Common myeloid progenitor, CD34-positive (primary cell): ENCODE measurements at regions not wholly inside any gene's neighbourhood (a gene's known extent, or its start where the extent isn't known, plus 50 kb on each side); places are given as distances from the start of the nearest gene placed in this dataset.

Source experiments
- CTCF ChIA-PET: fragments of 350-600 bp; sonication (Branson Sonifier 250); formaldehyde crosslinking; loops from one replicate; lab custom pipeline; 2021; ENCODE audit warnings: antibody characterized with exemption; lab: Charles Lee
- POLR2A ChIA-PET: fragments of 350-600 bp; sonication (Branson Sonifier 250); formaldehyde crosslinking; loops from one replicate; lab custom pipeline; 2021; ENCODE audit warnings: antibody characterized with exemption; lab: Charles Lee
- DNase-seq, 3 donors: peaks; one replicate each; pipeline versions ENCODE4 v3.0.0 to v3.0.0-alpha.2; 2013
- H3K27ac ChIP-seq, 2 experiments: 1 replicate in 1 of 2; 2 replicates in 1 of 2; pipeline ENCODE4 v1.7.0; 2013; ENCODE audit warnings: inconsistent platforms in 2 of 2, low read length in 2 of 2, mild to moderate bottlenecking in 2 of 2, low read depth in 1 of 2, moderate library complexity in 1 of 2; ENCODE audit not compliant: severe bottlenecking in 2 of 2, insufficient read depth in 1 of 2, poor library complexity in 1 of 2
- H3K27me3 ChIP-seq, 5 experiments: replicated peaks in 2 of 5; 1 replicate in 3 of 5; 2 replicates in 2 of 5; pipeline versions ENCODE4 v1.6.1 to v1.7.0; 2013; ENCODE audit warnings: low read length in 4 of 5, mild to moderate bottlenecking in 2 of 5, moderate library complexity in 2 of 5, inconsistent platforms in 1 of 5; ENCODE audit not compliant: insufficient read depth in 5 of 5, control insufficient read depth in 4 of 5
- H3K36me3 ChIP-seq, 4 experiments: 1 replicate in 2 of 4; 2 replicates in 2 of 4; pipeline versions ENCODE4 v1.6.1 to v1.7.0; 2013; ENCODE audit warnings: low read length in 3 of 4, control low read depth in 1 of 4, mild to moderate bottlenecking in 1 of 4; ENCODE audit not compliant: control insufficient read depth in 4 of 4, insufficient read depth in 4 of 4
- H3K4me1 ChIP-seq, 4 experiments: 1 replicate in 3 of 4; 2 replicates in 1 of 4; pipeline versions ENCODE4 v1.6.1 to v1.7.1; 2013; ENCODE audit warnings: low read length in 3 of 4, mild to moderate bottlenecking in 3 of 4, control low read depth in 1 of 4, inconsistent platforms in 1 of 4, moderate library complexity in 1 of 4; ENCODE audit not compliant: control insufficient read depth in 4 of 4, insufficient read depth in 4 of 4; ENCODE audit errors: control extremely low read depth in 1 of 4
- H3K4me3 ChIP-seq, 7 experiments: 1 replicate in 4 of 7; 2 replicates in 3 of 7; pipeline versions ENCODE4 v1.5.1 to v1.7.0; 2013; ENCODE audit warnings: mild to moderate bottlenecking in 7 of 7, low read length in 6 of 7, moderate library complexity in 6 of 7, inconsistent platforms in 2 of 7, low read depth in 2 of 7, control low read depth in 1 of 7; ENCODE audit not compliant: insufficient read depth in 4 of 7, control insufficient read depth in 1 of 7; ENCODE audit errors: extremely low read depth in 1 of 7
- H3K9me3 ChIP-seq, 5 experiments: 1 replicate in 4 of 5; 2 replicates in 1 of 5; pipeline versions ENCODE4 v1.6.1 to v1.7.1; 2013; ENCODE audit warnings: low read length in 4 of 5, mild to moderate bottlenecking in 2 of 5, inconsistent platforms in 1 of 5, low read depth in 1 of 5, moderate library complexity in 1 of 5; ENCODE audit not compliant: control insufficient read depth in 4 of 5, insufficient read depth in 2 of 5; ENCODE audit errors: control extremely low read depth in 1 of 5
- WGBS: methylation state at CpG from one replicate; pipeline ENCODE4 v1.1.5; 2013; ENCODE audit not compliant: insufficient coverage; 5-methylcytosine and 5-hydroxymethylcytosine counted together

- POLR2A ChIA-PET: no interaction called here
- 51% methylated on average over 3 of the region's 4 CpGs for WGBS
These were observed 78.3 kb upstream of the RGMA start for GRCh38 chr15:93167291-93167690.

GRCh38 chr15:93166675-93167074 is 77.7 kb upstream of the RGMA start:
- no peaks in the 10 kb centered on the region for H3K36me3 ChIP-seq
- no peak overlapping the region for H3K4me3 ChIP-seq
- peaks cover 0 to 2% (median 0%) of the 10 kb centered on the region in 5 experiments for H3K9me3 ChIP-seq
- 70% methylated on average over 2 of the region's 8 CpGs for WGBS
- ChIA-PET POLR2A (interaction anchor here (0.6 kb wide), 1 partner anchor 230 kb away, joined by 3 read pairs; no protein-coding TSS in a partner anchor), CTCF (no interaction called here)
- H3K27me3 ChIP-seq: peaks cover 0 to 7% (median 0%) of the 10 kb centered on the region in 5 experiments
- no peaks in the 10 kb centered on the region for H3K4me1 ChIP-seq
- no peak overlapping the region for H3K27ac ChIP-seq
- no peak for DNase-seq

More at GRCh38 chr15:93167291-93167690, 78.3 kb upstream of the RGMA start:
- H3K27ac ChIP-seq: no peak overlapping the region
- H3K9me3 ChIP-seq: peaks cover 0 to 2% (median 0%) of the 10 kb centered on the region in 5 experiments
- no peaks in the 10 kb centered on the region for H3K4me1 ChIP-seq
- H3K36me3 ChIP-seq: no peaks in the 10 kb centered on the region
- no peak for DNase-seq
- CTCF ChIA-PET: no interaction called here
- H3K27me3 ChIP-seq: peaks cover 0 to 7% (median 0%) of the 10 kb centered on the region in 5 experiments
- H3K4me3 ChIP-seq: no peak overlapping the region

GRCh38 chr15:93165734-93166470 is 76.9 kb upstream of the RGMA start:
- peaks cover 0 to 7% (median 0%) of the 10 kb centered on the region in 5 experiments for H3K27me3 ChIP-seq
- 86% methylated on average over 5 of the region's 10 CpGs for WGBS
- no peak for DNase-seq
- peaks cover 0 to 2% (median 0%) of the 10 kb centered on the region in 5 experiments for H3K9me3 ChIP-seq
- CTCF ChIA-PET: no interaction called here
- H3K36me3 ChIP-seq: no peaks in the 10 kb centered on the region
- no peaks in the 10 kb centered on the region for H3K4me1 ChIP-seq
- H3K27ac ChIP-seq: no peak overlapping the region
- no peak overlapping the region for H3K4me3 ChIP-seq
- POLR2A ChIA-PET: interaction anchor here (0.6 kb wide), 2 partner anchors 142 to 230 kb away, joined by 3 read pairs; no protein-coding TSS in a partner anchor

- POLR2A ChIA-PET: no interaction called here
- DNase-seq: no peak
- Histone ChIP-seq H3K4me3 (no peak overlapping the region), H3K4me1 (no peaks in the 10 kb centered on the region), H3K27me3 (peaks cover 0 to 7% (median 0%) of the 10 kb centered on the region in 5 experiments), H3K27ac (no peak overlapping the region), H3K36me3 (no peaks in the 10 kb centered on the region), H3K9me3 (peaks cover 0 to 2% (median 0%) of the 10 kb centered on the region in 5 experiments)
- 100% methylated on average over 1 of the region's 5 CpGs for WGBS
- CTCF ChIA-PET: no interaction called here
These were observed 75.4 kb upstream of the RGMA start for GRCh38 chr15:93164409-93164808.

- Histone ChIP-seq H3K27me3 (peaks cover 0 to 7% (median 0%) of the 10 kb centered on the region in 5 experiments), H3K4me3 (no peak overlapping the region), H3K36me3 (no peaks in the 10 kb centered on the region), H3K27ac (no peak overlapping the region), H3K9me3 (no peaks in the 10 kb centered on the region), H3K4me1 (no peaks in the 10 kb centered on the region)
- ChIA-PET CTCF (no interaction called here), POLR2A (no interaction called here)
- WGBS: 94% methylated on average over 2 of the region's 5 CpGs
- DNase-seq: no peak
These were observed 73.5 kb upstream of the RGMA start for GRCh38 chr15:93162560-93162959.

GRCh38 chr15:93159930-93160329 is 70.9 kb upstream of the RGMA start:
- POLR2A ChIA-PET: no interaction called here

More at GRCh38 chr15:93159930-93160329, 70.9 kb upstream of the RGMA start:
- peaks cover 0 to 12% (median 3%) of the 10 kb centered on the region in 5 experiments for H3K9me3 ChIP-seq
- CTCF ChIA-PET: no interaction called here
- 92% methylated on average over 5 of the region's 5 CpGs for WGBS
- H3K4me3 ChIP-seq: no peak overlapping the region
- H3K4me1 ChIP-seq: no peaks in the 10 kb centered on the region
- no peak for DNase-seq
- H3K36me3 ChIP-seq: no peaks in the 10 kb centered on the region
- H3K27ac ChIP-seq: no peak overlapping the region
- peaks cover 0 to 4% (median 0%) of the 10 kb centered on the region in 5 experiments for H3K27me3 ChIP-seq
